ENCODE measurements at regions not wholly inside any gene's neighbourhood (a gene's known extent, or its start where the extent isn't known, plus 50 kb on each side); places are given as distances from the start of the nearest gene placed in this dataset.

DNA sequence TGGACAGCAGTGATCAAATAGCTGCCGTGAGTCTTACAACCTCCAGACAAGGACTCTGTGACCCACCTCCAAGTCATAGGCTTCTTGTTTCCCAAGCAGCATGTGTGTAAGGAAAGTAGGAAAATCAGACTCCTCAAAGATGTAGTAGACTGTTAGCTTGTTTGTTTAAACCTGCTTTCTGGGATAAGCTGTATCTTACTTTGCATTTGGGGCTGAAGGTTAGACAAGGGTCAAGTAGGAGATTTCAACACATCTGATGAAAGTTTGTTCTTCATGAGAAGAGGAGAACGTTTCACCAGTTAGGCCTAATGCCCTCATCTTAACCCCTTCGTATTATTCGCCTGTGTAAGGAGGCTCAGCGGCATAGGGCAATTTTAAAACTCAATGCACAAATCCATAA lies 756.4 kb upstream of the NR2F2 start:
- no peak for FAIRE-seq
- POLR2A ChIA-PET (ENCODE audit: partially characterized antibody): no interaction called here
- peaks cover 0 to 1% (median 0%) of the 10 kb centered on the region in 4 experiments; a peak in 1 of 7 replicates for H3K27me3 ChIP-seq (replicated peaks in 1 of 4; ENCODE audit: control insufficient read depth in 3 of 4, extremely low read depth in 1 of 4, insufficient read depth in 3 of 4, low read length in 3 of 4)

More for the DNA sequence above, 756.4 kb upstream of the NR2F2 start:
- Histone ChIP-seq H3K56ac (replicated peaks; ENCODE audit: insufficient read length, low read depth, low read length) (no peak overlapping the region), H4K5ac (ENCODE audit: insufficient read length, low read depth, low read length) (no peak overlapping the region), H3K4me1 (replicated peaks in 1 of 4; ENCODE audit: control insufficient read depth in 3 of 4, insufficient read depth in 4 of 4, low read length in 3 of 4) (no peaks in the 10 kb centered on the region), H3K4me2 (ENCODE audit: insufficient read depth in 1 of 2, low read depth in 2 of 2, low read length in 2 of 2) (no peak overlapping the region), H4K8ac (ENCODE audit: extremely low read depth, insufficient read depth, low read length) (no peak overlapping the region), H3K14ac (ENCODE audit: insufficient read length) (no peak overlapping the region), H3K79me2 (ENCODE audit: control insufficient read depth in 1 of 2, insufficient read depth in 2 of 2, low read length in 2 of 2) (no peaks in the 10 kb centered on the region), H2BK120ac (replicated peaks; ENCODE audit: low read depth, low read length) (no peak overlapping the region), H3K36me3 (ENCODE audit: control insufficient read depth in 2 of 4, insufficient read depth in 4 of 4, low read length in 3 of 4) (no peaks in the 10 kb centered on the region), H3K27ac (ENCODE audit: low read depth, low read length) (no peak overlapping the region), H3K9ac (replicated peaks in 1 of 4; ENCODE audit: extremely low read depth in 1 of 4, low read depth in 3 of 4, low read length in 3 of 4) (no peak overlapping the region), H4K91ac (replicated peaks; ENCODE audit: insufficient read length, low read length) (no peak overlapping the region), H3K23me2 (ENCODE audit: low read depth, low read length) (no peaks in the 10 kb centered on the region), H3K4ac (replicated peaks; ENCODE audit: insufficient read length, low read depth, low read length) (no peak overlapping the region), H2BK20ac (ENCODE audit: low read length) (no peak overlapping the region), H2AFZ (ENCODE audit: low read length) (no peak overlapping the region), H4K20me1 (replicated peaks in 1 of 2; ENCODE audit: control insufficient read depth in 1 of 2, insufficient read depth in 2 of 2, low read length in 2 of 2) (no peaks in the 10 kb centered on the region), H2BK12ac (ENCODE audit: low read depth, low read length) (no peak overlapping the region), H3K4me3 (ENCODE audit: extremely low read depth in 1 of 4, insufficient read depth in 2 of 4, low read depth in 3 of 4, low read length in 4 of 4) (no peak overlapping the region), H2BK15ac (ENCODE audit: low read length) (no peak overlapping the region), H3K79me1 (ENCODE audit: low read depth, low read length) (no peaks in the 10 kb centered on the region), H3K9me3 (ENCODE audit: insufficient read depth in 2 of 2, low read depth in 1 of 2, low read length in 1 of 2) (no peaks in the 10 kb centered on the region; a peak in 1 of 4 replicates), H2BK5ac (ENCODE audit: low read depth, low read length) (no peak overlapping the region), H3K18ac (ENCODE audit: extremely low read depth, low read length) (no peak overlapping the region), H2AK5ac (ENCODE audit: low read depth, low read length) (no peak overlapping the region), H3K23ac (ENCODE audit: insufficient read length) (no peak overlapping the region)
- DNase-seq (ENCODE audit: low read depth in 1 of 2, low spot score in 2 of 2): no peak
- no peak for TF ChIP-seq ASH2L (IDR thresholded peaks at IDR 0.05; ENCODE audit: low read length)
- CTCF ChIA-PET (ENCODE audit: partially characterized antibody): no interaction called here
- WGBS, 2 experiments (ENCODE audit: extremely low coverage in 1 of 2, insufficient coverage in 1 of 2, insufficient read length in 1 of 2, insufficient replicate concordance in 2 of 2, low coverage in 1 of 2, low lambda C conversion rate in 2 of 2, missing lambda C conversion rate in 1 of 2): 89% methylated on average over 5 of the region's 5 CpGs; no CpG with 5 or more reads in 1 of the 2 experiments

Measured in H1 (cell line).